ENCODE measurements at regions not wholly inside any gene's neighbourhood (a gene's known extent, or its start where the extent isn't known, plus 50 kb on each side); places are given as distances from the start of the nearest gene placed in this dataset.

DNA sequence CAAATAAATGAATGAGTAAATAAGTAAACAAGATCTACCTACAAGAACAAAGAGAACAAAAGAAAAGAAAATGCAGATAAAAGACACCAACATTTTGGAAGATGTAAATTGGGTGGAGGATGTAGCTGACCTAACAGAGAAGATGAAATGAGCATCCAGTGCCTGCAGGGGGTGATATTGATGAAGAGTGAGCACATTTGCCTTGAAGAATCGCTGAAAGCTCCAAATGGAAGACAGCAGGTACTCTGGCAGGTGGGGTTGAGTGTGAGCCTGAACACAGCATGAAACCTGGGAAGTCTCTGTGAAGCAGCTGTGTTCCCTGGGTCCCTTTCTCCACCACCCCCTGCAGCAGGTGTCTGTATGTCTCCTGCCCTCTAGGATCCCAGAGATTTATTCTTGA is 125.6 kb downstream of the NXNL2 start:
- TF ChIP-seq CTCF (IDR thresholded peaks at IDR 0.05), result no peak
- no peak for TF ChIP-seq POLR2A (IDR thresholded peaks at IDR 0.05)

Data from lower leg skin (tissue), 3 donors.